SK-N-SH treated with all-trans-retinoic acid at 6 μM for 48 hours (cell line): ENCODE measurements at regions not wholly inside any gene's neighbourhood (a gene's known extent, or its start where the extent isn't known, plus 50 kb on each side); places are given as distances from the start of the nearest gene placed in this dataset.

Experiments used
- ATAC-seq: fragments of 200-7000 bp; cut with Tn5 transposase; 3 replicates; pipeline ENCODE4 v1.9.1; 2020; ENCODE audit warnings: mild to moderate bottlenecking, moderate library complexity
- ARNTL ChIP-seq: fragments of 450-650 bp; formaldehyde crosslinking; IDR thresholded peaks from 2 replicates; pipeline ENCODE4 v1.5.0; 2020; ENCODE audit warnings: low read depth, mild to moderate bottlenecking, moderate library complexity, borderline replicate concordance
- BACH2 ChIP-seq: fragments of 250-450 bp; sonication (Bioruptor Pico); IDR thresholded peaks from 2 replicates; pipeline ENCODE4 v1.9.0; 2021; ENCODE audit warnings: mild to moderate bottlenecking, borderline replicate concordance
- CREB5 ChIP-seq: fragments of 250-450 bp; sonication (Bioruptor Pico); IDR thresholded peaks from 2 replicates; pipeline ENCODE4 v1.5.1; 2020; ENCODE audit warnings: low read depth, mild to moderate bottlenecking, moderate library complexity
- CSDC2 ChIP-seq: fragments of 250-450 bp; sonication (Bioruptor Pico); IDR thresholded peaks from 2 replicates; pipeline ENCODE4 v1.5.0; 2020; ENCODE audit warnings: mild to moderate bottlenecking, moderate library complexity
- CSRNP3 ChIP-seq: fragments of 250-450 bp; sonication (Bioruptor Pico); IDR thresholded peaks from 2 replicates; pipeline ENCODE4 v1.5.1; 2021; ENCODE audit warnings: mild to moderate bottlenecking, moderate library complexity
- ESRRG ChIP-seq: fragments of 250-450 bp; sonication (Bioruptor Pico); IDR thresholded peaks from 2 replicates; pipeline ENCODE4 v1.6.1; 2021; ENCODE audit warnings: mild to moderate bottlenecking
- GLIS3 ChIP-seq: fragments of 250-450 bp; sonication (Bioruptor Pico); IDR thresholded peaks from 2 replicates; pipeline ENCODE4 v1.5.0; 2020; ENCODE audit warnings: mild to moderate bottlenecking, moderate library complexity
- ISL1 ChIP-seq: fragments of 250-450 bp; sonication (Bioruptor Pico); IDR thresholded peaks from 2 replicates; pipeline ENCODE4 v2.1.2; 2022; ENCODE audit warnings: mild to moderate bottlenecking, moderate library complexity
- OSR1 ChIP-seq: fragments of 250-450 bp; sonication (Bioruptor Pico); IDR thresholded peaks from 2 replicates; pipeline ENCODE4 v1.8.0; 2022; ENCODE audit warnings: moderate library complexity, mild to moderate bottlenecking, inconsistent platforms
- PATZ1 ChIP-seq: fragments of 250-450 bp; sonication (Bioruptor Pico); IDR thresholded peaks from 2 replicates; pipeline ENCODE4 v1.8.0; 2020; ENCODE audit warnings: mild to moderate bottlenecking, moderate library complexity, borderline replicate concordance
- POU6F1 ChIP-seq: fragments of 250-450 bp; sonication (Bioruptor Pico); IDR thresholded peaks from 2 replicates; pipeline ENCODE4 v1.8.0; 2021; ENCODE audit warnings: low read depth, mild to moderate bottlenecking, moderate library complexity, borderline replicate concordance
- PPARA ChIP-seq: fragments of 250-450 bp; sonication (Bioruptor Pico); IDR thresholded peaks from 2 replicates; pipeline ENCODE4 v1.5.0; 2020; ENCODE audit warnings: mild to moderate bottlenecking, borderline replicate concordance
- RARB ChIP-seq: fragments of 250-450 bp; sonication (Bioruptor Pico); IDR thresholded peaks from 2 replicates; pipeline ENCODE4 v1.8.0; 2021; ENCODE audit warnings: mild to moderate bottlenecking, moderate library complexity
- SNAI2 ChIP-seq: fragments of 250-450 bp; sonication (Bioruptor Pico); IDR thresholded peaks from 2 replicates; pipeline ENCODE4 v1.5.0; 2020; ENCODE audit warnings: mild to moderate bottlenecking, moderate library complexity
- TCF4 ChIP-seq: fragments of 250-450 bp; sonication (Bioruptor Pico); IDR thresholded peaks from 2 replicates; pipeline ENCODE4 v1.8.0; 2021; ENCODE audit warnings: mild to moderate bottlenecking, moderate library complexity, borderline replicate concordance
- TOX ChIP-seq: fragments of 250-450 bp; sonication (Bioruptor Pico); IDR thresholded peaks from 2 replicates; pipeline ENCODE4 v1.8.0; 2021; ENCODE audit warnings: mild to moderate bottlenecking, moderate library complexity, borderline replicate concordance
- TSHZ2 ChIP-seq: fragments of 250-450 bp; sonication (Bioruptor Pico); IDR thresholded peaks from 2 replicates; pipeline ENCODE4 v1.5.0; 2020; ENCODE audit warnings: mild to moderate bottlenecking, moderate library complexity
- ZC3H10 ChIP-seq: fragments of 250-450 bp; sonication (Bioruptor Pico); IDR thresholded peaks from 2 replicates; pipeline ENCODE4 v1.5.1; 2021; ENCODE audit warnings: mild to moderate bottlenecking, moderate library complexity
- ZFP3 ChIP-seq: fragments of 250-450 bp; sonication (Bioruptor Pico); IDR thresholded peaks from 2 replicates; pipeline ENCODE4 v1.5.0; 2020; ENCODE audit warnings: mild to moderate bottlenecking, moderate library complexity
- ZFP30 ChIP-seq: fragments of 450-650 bp; formaldehyde crosslinking; IDR thresholded peaks from 2 replicates; pipeline ENCODE4 v1.5.0; 2022; ENCODE audit warnings: mild to moderate bottlenecking, moderate library complexity
- ZNF565 ChIP-seq: fragments of 450-650 bp; formaldehyde crosslinking; conservative IDR thresholded peaks from 2 replicates; pipeline ENCODE4 v1.5.0; 2020; ENCODE audit warnings: low read depth, mild to moderate bottlenecking, moderate library complexity
- ZNF8 ChIP-seq: fragments of 450-650 bp; formaldehyde crosslinking; IDR thresholded peaks from 2 replicates; pipeline ENCODE4 v1.5.0; 2020; ENCODE audit warnings: mild to moderate bottlenecking, moderate library complexity

- TF ChIP-seq ISL1 (no peak), CREB5 (CRISPR knock-in tag) (no peak), SNAI2 (CRISPR knock-in tag) (no peak), OSR1 (CRISPR knock-in tag) (no peak), RARB (CRISPR knock-in tag) (no peak), CSRNP3 (CRISPR knock-in tag) (no peak), GLIS3 (no peak), TCF4 (CRISPR knock-in tag) (no peak), BACH2 (no peak), ZNF8 (CRISPR knock-in tag) (no peak), PPARA (CRISPR knock-in tag) (no peak), ZC3H10 (CRISPR knock-in tag) (no peak), ZFP3 (CRISPR knock-in tag) (no peak), ZFP30 (CRISPR knock-in tag) (no peak), ZNF565 (CRISPR knock-in tag) (no peak), CSDC2 (CRISPR knock-in tag) (no peak), POU6F1 (CRISPR knock-in tag) (no peak), ARNTL (CRISPR knock-in tag) (no peak), TOX (CRISPR knock-in tag) (no peak)
- ATAC-seq: no peak
Measured at GRCh38 chr15:61528581-61528910, 299.4 kb upstream of the RORA start.

GRCh38 chr15:61527836-61528580, 298.9 kb upstream of the RORA start:
- no peak; the same call in 2 of the 3 replicates for ATAC-seq

GRCh38 chr15:61524545-61524944, 295.4 kb upstream of the RORA start:
- no peak for ATAC-seq
- TF ChIP-seq ZNF8 (CRISPR knock-in tag) (no peak), ZNF565 (CRISPR knock-in tag) (no peak), SNAI2 (CRISPR knock-in tag) (no peak), PATZ1 (no peak), TOX (CRISPR knock-in tag) (no peak), PPARA (CRISPR knock-in tag) (no peak), TSHZ2 (CRISPR knock-in tag) (no peak), OSR1 (CRISPR knock-in tag) (no peak), TCF4 (CRISPR knock-in tag) (no peak), CSDC2 (CRISPR knock-in tag) (no peak), BACH2 (no peak), ARNTL (CRISPR knock-in tag) (no peak), GLIS3 (no peak), CREB5 (CRISPR knock-in tag) (no peak), ESRRG (no peak)

More at GRCh38 chr15:61527836-61528580, 298.9 kb upstream of the RORA start:
- no peak for TF ChIP-seq CSRNP3 (CRISPR knock-in tag)
- peak; percentile 24; the same call in 1 of the 2 replicates for TF ChIP-seq TCF4 (CRISPR knock-in tag)
